HEK293T (cell line): ENCODE measurements at regions not wholly inside any gene's neighbourhood (a gene's known extent, or its start where the extent isn't known, plus 50 kb on each side); places are given as distances from the start of the nearest gene placed in this dataset.
"Not testable (repeated sequence)": the region's sequence is repeated elsewhere in the genome, so short reads cannot be mapped to it uniquely, and the experiment has no call there.

Experiments
- CTCF ChIA-PET: fragments of 350-600 bp; formaldehyde crosslinking; extraction: SDS; loops from one replicate; lab custom pipeline; 2021; ENCODE audit warnings: antibody characterized with exemption, inconsistent platforms; lab: Yijun Ruan, JAX
- POLR2A ChIA-PET: fragments of 350-600 bp; formaldehyde crosslinking; extraction: SDS; loops from one replicate; lab custom pipeline; 2020; ENCODE audit warnings: antibody characterized with exemption, inconsistent platforms; lab: Yijun Ruan, JAX
- DNase-seq: peaks from one replicate; pipeline ENCODE4 v3.0.0; 2012; ENCODE audit warnings: mixed read lengths; ENCODE audit errors: extremely low spot score
- ARNT ChIP-seq: fragments of 450-650 bp; IDR thresholded peaks from 2 replicates; pipeline ENCODE4 v1.6.1; 2017; ENCODE audit warnings: mild to moderate bottlenecking
- BHLHE40 ChIP-seq: fragments of 450-650 bp; IDR thresholded peaks from 2 replicates; pipeline ENCODE4 v1.6.1; 2016; ENCODE audit warnings: mild to moderate bottlenecking, moderate library complexity, borderline replicate concordance
- CTBP1 ChIP-seq: fragments of 450-650 bp; IDR thresholded peaks from 2 replicates; pipeline ENCODE4 v1.6.1; 2016; ENCODE audit warnings: borderline replicate concordance
- ELF4 ChIP-seq: fragments of 450-650 bp; IDR thresholded peaks from 2 replicates; pipeline ENCODE4 v1.6.1; 2017; ENCODE audit warnings: antibody characterized with exemption
- FOXA1 ChIP-seq: fragments of 450-650 bp; IDR thresholded peaks from 2 replicates; pipeline ENCODE4 v1.6.1; 2016; ENCODE audit warnings: mild to moderate bottlenecking
- FOXK2 ChIP-seq: fragments of 450-650 bp; IDR thresholded peaks from 2 replicates; pipeline ENCODE4 v1.6.1; 2016; ENCODE audit warnings: mild to moderate bottlenecking
- FOXM1 ChIP-seq: fragments of 450-650 bp; IDR thresholded peaks from 2 replicates; pipeline ENCODE4 v1.6.1; 2017; ENCODE audit warnings: mild to moderate bottlenecking, borderline replicate concordance
- HDGF ChIP-seq: fragments of 450-650 bp; IDR thresholded peaks from 2 replicates; pipeline ENCODE4 v1.6.1; 2017; ENCODE audit warnings: antibody characterized with exemption, borderline replicate concordance
- L3MBTL2 ChIP-seq: fragments of 450-650 bp; conservative IDR thresholded peaks from 2 replicates; pipeline ENCODE4 v1.6.1; 2016; ENCODE audit warnings: mild to moderate bottlenecking
- LEF1 ChIP-seq: fragments of 450-650 bp; IDR thresholded peaks from 2 replicates; pipeline ENCODE4 v1.6.1; 2017; ENCODE audit warnings: mild to moderate bottlenecking, borderline replicate concordance
- NFRKB ChIP-seq: fragments of 450-650 bp; IDR thresholded peaks from 2 replicates; pipeline ENCODE4 v1.6.1; 2016; ENCODE audit warnings: mild to moderate bottlenecking, moderate library complexity
- SP1 ChIP-seq: fragments of 450-650 bp; IDR thresholded peaks from 2 replicates; pipeline ENCODE4 v1.6.1; 2017
- SUZ12 ChIP-seq: fragments of 450-650 bp; IDR thresholded peaks from 2 replicates; pipeline ENCODE4 v1.6.1; 2016; ENCODE audit warnings: mild to moderate bottlenecking
- TARDBP ChIP-seq: fragments of 450-650 bp; IDR thresholded peaks from 2 replicates; pipeline ENCODE4 v1.6.1; 2016
- ZNF384 ChIP-seq: fragments of 450-650 bp; IDR thresholded peaks from 2 replicates; pipeline ENCODE4 v1.6.1; 2016
- TF ChIP-seq, protein P1 (sequence below): fragments of 450-650 bp; IDR thresholded peaks from 2 replicates; pipeline ENCODE4 v1.6.1; 2016

DNA sequence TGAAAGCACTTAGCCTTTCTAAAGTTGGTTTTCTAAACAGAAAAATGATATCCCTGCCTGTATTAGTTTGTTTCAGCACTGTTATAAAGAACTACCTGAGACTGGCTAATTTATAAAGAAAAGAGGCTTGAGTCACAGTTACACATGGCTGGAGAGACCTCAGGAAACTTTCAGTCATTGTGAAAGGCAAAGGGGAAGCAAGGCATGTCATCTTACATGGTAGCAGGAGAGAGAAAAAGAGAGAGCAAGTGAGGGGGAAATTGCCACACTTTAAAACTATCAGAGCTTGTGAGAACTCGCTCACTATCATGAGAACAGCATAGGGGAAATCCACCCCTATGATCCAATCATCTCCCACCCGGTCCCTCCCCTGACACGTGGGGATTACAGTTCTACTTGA, 64.9 kb downstream of the FAM170A start:
- no peak for DNase-seq
- TF ChIP-seq FOXM1 (no peak), SP1 (no peak), ELF4 (no peak), L3MBTL2 (no peak)
- ChIA-PET CTCF (no interaction called here), POLR2A (no interaction called here)

DNA sequence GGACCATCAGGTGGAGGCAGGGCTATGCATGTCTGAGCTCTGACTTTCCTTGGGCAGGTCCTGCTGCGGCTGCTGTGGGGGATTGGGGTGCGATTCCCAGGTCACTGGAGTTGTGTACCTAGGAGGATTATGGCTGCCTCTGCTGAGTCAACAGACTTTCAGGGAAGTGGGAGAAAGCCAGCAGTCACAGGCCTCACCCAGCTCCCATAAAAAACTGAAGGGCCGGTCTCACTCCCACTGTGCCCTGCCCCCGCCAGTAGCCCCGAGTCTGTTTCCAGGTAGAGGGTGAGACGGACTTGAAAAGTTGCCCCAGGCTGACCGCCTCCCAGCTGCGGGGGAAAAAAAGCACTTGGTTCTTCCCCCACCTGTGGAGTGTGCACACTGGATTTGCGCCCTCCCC, 76.7 kb downstream of the FAM170A start:
- CTCF ChIA-PET, result no interaction called here
- POLR2A ChIA-PET, result no interaction called here
- no peak for TF ChIP-seq L3MBTL2
- TF ChIP-seq ZNF384, result no peak
- no peak for TF ChIP-seq FOXA1
- TF ChIP-seq SP1, result no peak
- TF ChIP-seq BHLHE40, result no peak
- no peak for TF ChIP-seq FOXM1
- TF ChIP-seq SUZ12, result no peak
- no peak for TF ChIP-seq HDGF
- TF ChIP-seq, protein P1, sequence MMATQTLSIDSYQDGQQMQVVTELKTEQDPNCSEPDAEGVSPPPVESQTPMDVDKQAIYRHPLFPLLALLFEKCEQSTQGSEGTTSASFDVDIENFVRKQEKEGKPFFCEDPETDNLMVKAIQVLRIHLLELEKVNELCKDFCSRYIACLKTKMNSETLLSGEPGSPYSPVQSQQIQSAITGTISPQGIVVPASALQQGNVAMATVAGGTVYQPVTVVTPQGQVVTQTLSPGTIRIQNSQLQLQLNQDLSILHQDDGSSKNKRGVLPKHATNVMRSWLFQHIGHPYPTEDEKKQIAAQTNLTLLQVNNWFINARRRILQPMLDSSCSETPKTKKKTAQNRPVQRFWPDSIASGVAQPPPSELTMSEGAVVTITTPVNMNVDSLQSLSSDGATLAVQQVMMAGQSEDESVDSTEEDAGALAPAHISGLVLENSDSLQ, result no peak
- TF ChIP-seq FOXK2, result no peak
- no peak for TF ChIP-seq ARNT
- TF ChIP-seq CTBP1, result no peak
- no peak for TF ChIP-seq NFRKB
- no peak for TF ChIP-seq LEF1
- TF ChIP-seq TARDBP, result no peak
- no peak for TF ChIP-seq ELF4

DNA sequence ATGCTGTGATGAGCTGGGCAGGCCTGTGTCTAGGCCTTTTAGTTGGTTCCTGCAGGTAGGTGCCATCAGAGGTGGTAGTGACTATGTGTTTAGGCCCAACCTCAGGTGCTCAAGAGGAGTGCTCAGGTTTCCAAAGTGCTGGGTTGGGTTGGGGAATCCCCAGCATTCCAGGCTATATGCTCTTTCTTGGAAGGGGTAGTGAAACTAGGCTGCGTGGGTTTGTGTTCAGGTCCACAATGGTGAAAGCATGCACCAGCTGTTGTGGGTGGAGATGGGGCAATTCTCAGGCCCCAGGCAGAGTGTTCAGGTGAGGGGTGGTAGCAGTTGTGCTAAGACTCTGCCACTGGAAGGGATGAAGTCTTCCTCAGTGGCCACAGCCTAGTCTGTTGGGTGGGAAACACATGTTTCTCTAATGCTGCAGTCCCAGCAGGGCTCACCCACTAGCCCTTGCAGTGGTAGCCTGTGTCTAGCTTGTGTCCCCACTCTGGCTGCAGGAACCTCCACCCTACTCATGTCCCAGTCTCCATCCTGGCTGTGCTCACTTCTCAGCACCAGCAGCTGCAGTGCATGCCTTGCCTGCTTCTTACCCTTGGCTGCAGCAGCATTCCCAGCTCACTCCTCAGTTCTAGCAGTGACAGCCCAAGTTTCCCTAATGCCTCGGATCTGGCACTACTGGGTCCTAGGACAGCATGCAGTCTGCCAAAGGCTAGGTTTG, 78.9 kb downstream of the FAM170A start:
- CTCF ChIA-PET, result no interaction called here
- TF ChIP-seq FOXK2 (no peak), ZNF384 (no peak), FOXA1 (no peak), ARNT (no peak), FOXM1 (no peak), SP1 (no peak), CTBP1 (no peak)
- POLR2A ChIA-PET, result no interaction called here
- no peak for DNase-seq

More for the DNA sequence above, 76.7 kb downstream of the FAM170A start:
- no peak for DNase-seq

DNA sequence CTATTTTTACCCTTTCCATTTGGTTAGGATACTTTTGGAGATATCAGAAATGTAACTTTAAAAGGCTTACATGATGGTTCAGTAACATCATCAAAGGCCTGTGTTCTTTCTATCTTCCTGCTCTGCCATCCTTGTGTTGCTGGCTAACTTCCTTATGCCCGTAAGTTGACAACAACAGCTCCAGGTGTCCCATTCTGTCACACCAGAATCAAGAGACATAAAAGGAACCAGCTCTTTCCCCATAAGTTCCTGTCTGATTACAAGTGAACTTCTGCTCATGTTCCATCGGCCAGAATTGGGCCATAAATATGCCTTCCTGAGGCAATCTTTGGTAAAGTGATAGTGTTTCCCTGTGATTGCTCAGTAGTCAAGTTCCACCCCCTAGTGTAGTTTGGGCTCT, 92.4 kb downstream of the FAM170A start:
- DNase-seq, result no peak
- CTCF ChIA-PET, result no interaction called here
- TF ChIP-seq BHLHE40 (no peak), LEF1 (no peak), SP1 (no peak), FOXA1 (no peak), ELF4 (no peak), ZNF384 (no peak), TARDBP (no peak)
- POLR2A ChIA-PET, result no interaction called here

DNA sequence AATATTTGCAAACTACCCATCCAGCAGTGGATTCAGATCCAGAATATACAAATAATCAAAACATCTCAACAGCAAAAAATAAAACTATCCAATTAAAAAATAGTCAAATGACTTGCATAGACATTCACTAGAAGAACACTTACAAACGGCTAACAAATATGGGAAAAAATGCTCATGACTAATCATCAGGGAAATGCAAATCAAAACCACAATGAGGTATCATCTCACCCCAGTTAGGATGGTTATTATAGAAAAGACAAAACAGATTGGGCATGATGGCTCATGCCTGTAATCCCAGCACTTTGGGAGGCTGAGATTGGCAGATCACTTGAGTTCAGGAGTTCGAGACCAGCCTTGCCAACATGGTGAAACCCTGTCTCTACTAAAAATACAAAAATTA, 95.9 kb downstream of the FAM170A start:
- CTCF ChIA-PET, POLR2A ChIA-PET, DNase-seq: not testable (repeated sequence)

DNA sequence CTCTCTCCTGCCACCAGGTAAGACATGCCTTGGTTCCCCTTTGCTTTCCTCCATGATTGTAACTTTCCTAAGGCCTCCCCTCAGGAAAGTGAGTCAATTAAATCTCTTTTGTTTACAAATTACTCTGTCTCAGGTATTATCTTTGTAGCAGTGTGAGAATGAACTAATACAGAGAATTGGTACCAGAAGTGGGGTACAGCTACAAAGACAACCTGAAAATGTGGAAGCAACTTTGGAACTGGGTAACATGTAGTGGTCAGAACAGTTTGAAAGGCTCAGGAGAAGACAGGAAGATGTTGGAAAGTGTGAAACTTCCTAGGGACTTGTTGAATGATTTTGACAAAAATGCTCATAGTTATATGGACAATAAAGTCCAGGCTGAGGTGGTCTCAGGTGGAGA, 97.2 kb downstream of the FAM170A start:
- ChIA-PET POLR2A (no interaction called here), CTCF (no interaction called here)
- no peak for TF ChIP-seq NFRKB
- TF ChIP-seq ARNT, result no peak
- no peak for TF ChIP-seq FOXA1
- no peak for TF ChIP-seq SUZ12
- no peak for TF ChIP-seq L3MBTL2
- no peak for DNase-seq

DNA sequence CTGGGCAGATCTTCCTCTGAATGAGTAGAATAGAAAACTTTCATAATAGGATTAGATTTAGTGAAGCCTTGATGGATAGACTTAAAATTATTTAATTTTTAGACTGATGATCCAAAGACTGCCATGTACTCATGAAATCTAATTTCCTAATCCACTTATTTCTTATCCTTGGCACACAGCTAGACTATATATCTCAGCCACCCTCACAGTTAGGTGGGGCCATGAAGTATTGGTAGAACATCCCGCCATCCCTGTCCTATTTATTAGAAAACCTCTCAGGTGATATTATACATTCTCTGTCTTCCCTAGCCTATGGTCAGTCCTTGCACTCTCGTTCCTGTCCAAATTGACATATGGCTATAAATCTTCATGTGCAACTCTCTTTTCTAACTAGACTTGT, 110.9 kb downstream of the FAM170A start:
- TF ChIP-seq FOXM1, result no peak
- TF ChIP-seq ZNF384, result no peak
- TF ChIP-seq FOXA1, result no peak
- no peak for TF ChIP-seq SUZ12
- TF ChIP-seq L3MBTL2, result no peak
- no peak for DNase-seq
- ChIA-PET CTCF (no interaction called here), POLR2A (no interaction called here)

DNA sequence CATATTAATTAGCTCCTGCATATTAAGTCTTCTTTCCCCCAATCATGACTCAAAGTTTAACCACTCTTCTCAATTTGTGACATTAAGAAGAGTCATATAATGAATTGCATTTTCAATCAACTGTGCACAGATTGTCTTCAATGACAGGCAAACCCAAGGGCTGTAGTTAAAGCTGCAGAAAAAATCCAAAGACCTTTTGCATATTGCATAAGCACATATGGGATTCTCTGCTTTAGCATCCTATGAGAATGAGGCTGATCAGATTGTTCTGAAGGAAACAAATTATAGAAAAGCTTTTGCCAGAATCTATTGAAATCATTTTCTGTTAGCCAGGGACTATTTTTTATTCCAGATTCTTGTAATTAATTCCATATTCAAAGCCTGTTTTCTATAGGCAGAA, 112.3 kb downstream of the FAM170A start:
- DNase-seq, result no peak
- ChIA-PET POLR2A (no interaction called here), CTCF (no interaction called here)
- no peak for TF ChIP-seq SP1
- TF ChIP-seq ELF4, result no peak
- no peak for TF ChIP-seq LEF1
- no peak for TF ChIP-seq HDGF
- TF ChIP-seq BHLHE40, result no peak
- no peak for TF ChIP-seq ZNF384
- TF ChIP-seq ARNT, result no peak
- TF ChIP-seq FOXA1, result no peak
- TF ChIP-seq, protein P1, result no peak
- TF ChIP-seq FOXM1, result no peak
- no peak for TF ChIP-seq NFRKB
- TF ChIP-seq FOXK2, result no peak
- TF ChIP-seq SUZ12, result no peak
- TF ChIP-seq TARDBP, result no peak
